ENCODE measurements at regions not wholly inside any gene's neighbourhood (a gene's known extent, or its start where the extent isn't known, plus 50 kb on each side); places are given as distances from the start of the nearest gene placed in this dataset. TPM values are rescaled to one million over a fixed set of nuclear protein-coding genes. Genes with fewer than 3 reads are reported as not detected.
A peak's percentile ranks its signal among the peaks of the same experiment; 100 is the strongest.

DNA sequence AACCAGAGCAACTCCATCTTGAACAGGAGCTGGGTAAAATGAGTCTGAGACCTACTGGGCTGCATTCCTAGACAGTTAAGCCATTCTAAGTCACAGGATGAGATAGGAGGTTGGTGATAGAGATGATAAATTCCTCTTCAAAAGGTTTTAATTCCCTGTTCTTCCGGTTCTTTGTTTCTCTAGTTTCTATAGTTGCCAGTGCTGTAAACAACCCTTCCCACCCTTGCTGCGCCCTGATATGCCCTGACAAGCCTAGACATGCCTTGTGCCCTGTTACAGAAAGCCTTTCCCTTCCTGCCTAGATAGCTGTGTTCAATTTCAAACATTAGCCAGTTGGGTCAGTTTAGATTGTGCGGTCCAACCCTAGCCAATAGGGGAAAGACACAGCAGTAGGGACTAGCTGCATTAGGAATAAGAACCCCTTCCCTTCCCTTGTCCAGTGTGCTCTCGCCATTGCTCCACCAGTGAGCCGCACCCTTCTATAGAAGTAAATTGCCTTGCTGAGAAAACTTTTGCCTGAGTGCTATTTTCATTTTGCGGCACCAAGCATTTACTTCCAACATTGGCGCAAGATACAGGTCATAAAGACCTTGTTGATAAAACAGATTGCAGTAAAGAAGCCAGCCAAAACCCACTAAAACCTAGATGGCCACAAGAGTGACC, 52.5 kb upstream of the CCN2 start:
- no peaks in the 10 kb centered on the region for H3K9me3 ChIP-seq (ENCODE audit: low read depth)
- no peaks in the 10 kb centered on the region for H4K20me1 ChIP-seq (ENCODE audit: low read depth)
- H3K4me3 ChIP-seq = no peak overlapping the region
- H3K9ac ChIP-seq = no peak overlapping the region
- Mint-ChIP-seq H3K27me3 (ENCODE audit: insufficient read depth, low read depth) (no peaks in the 10 kb centered on the region), H3K36me3 (no peaks in the 10 kb centered on the region), H3K9me3 (peaks cover 18% of the 10 kb centered on the region), H3K4me3 (no peak overlapping the region), H3K4me1 (no peaks in the 10 kb centered on the region), H3K27ac (no peak overlapping the region)
- H3K4me1 ChIP-seq = no peaks in the 10 kb centered on the region
- H3K36me3 ChIP-seq = no peaks in the 10 kb centered on the region
- DNase-seq (ENCODE audit: low spot score) = no peak
- no peaks in the 10 kb centered on the region for H3K79me2 ChIP-seq (ENCODE audit: low read depth)
- no peak for TF ChIP-seq EZH2 (IDR thresholded peaks at IDR 0.05)
- no peak for TF ChIP-seq EZH2phosphoT487 (IDR thresholded peaks at IDR 0.05)
- TF ChIP-seq, protein P1, sequence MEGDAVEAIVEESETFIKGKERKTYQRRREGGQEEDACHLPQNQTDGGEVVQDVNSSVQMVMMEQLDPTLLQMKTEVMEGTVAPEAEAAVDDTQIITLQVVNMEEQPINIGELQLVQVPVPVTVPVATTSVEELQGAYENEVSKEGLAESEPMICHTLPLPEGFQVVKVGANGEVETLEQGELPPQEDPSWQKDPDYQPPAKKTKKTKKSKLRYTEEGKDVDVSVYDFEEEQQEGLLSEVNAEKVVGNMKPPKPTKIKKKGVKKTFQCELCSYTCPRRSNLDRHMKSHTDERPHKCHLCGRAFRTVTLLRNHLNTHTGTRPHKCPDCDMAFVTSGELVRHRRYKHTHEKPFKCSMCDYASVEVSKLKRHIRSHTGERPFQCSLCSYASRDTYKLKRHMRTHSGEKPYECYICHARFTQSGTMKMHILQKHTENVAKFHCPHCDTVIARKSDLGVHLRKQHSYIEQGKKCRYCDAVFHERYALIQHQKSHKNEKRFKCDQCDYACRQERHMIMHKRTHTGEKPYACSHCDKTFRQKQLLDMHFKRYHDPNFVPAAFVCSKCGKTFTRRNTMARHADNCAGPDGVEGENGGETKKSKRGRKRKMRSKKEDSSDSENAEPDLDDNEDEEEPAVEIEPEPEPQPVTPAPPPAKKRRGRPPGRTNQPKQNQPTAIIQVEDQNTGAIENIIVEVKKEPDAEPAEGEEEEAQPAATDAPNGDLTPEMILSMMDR (IDR thresholded peaks at IDR 0.05) = no peak
- no peaks in the 10 kb centered on the region for H3F3A ChIP-seq (ENCODE audit: low read depth)
- no peak overlapping the region for H3K27ac ChIP-seq
- H2AFZ ChIP-seq (replicated peaks) = no peak overlapping the region
- H3K27me3 ChIP-seq = no peaks in the 10 kb centered on the region
- H3K4me2 ChIP-seq = no peak overlapping the region

MicroRNA genes in the stretch of these regions (microRNA counts, 767-probe panel; counts per million panel counts)
- 460 counts per million, percentile 90 among the panel's probes with 10 or more counts for microRNA hsa-miR-548aj-3p

Small RNA genes lying in the stretch of these regions (microRNA-seq; reads per million reads assigned to microRNA genes)
- gene MIR548AJ1 = not detected

Small RNA genes lying in the stretch of these regions (small RNA-seq; reads per million reads assigned to genes)
- gene MIR548AJ1 = not detected

All from neural progenitor cell (in vitro differentiated cells).